Right lobe of liver (tissue), 4 donors: ENCODE measurements at regions not wholly inside any gene's neighbourhood (a gene's known extent, or its start where the extent isn't known, plus 50 kb on each side); places are given as distances from the start of the nearest gene placed in this dataset.

Experiments used
- POLR2A ChIP-seq: fragments of 450-650 bp; IDR thresholded peaks from one replicate; pipeline ENCODE4 v1.6.1; 2017; ENCODE audit warnings: antibody characterized with exemption, mild to moderate bottlenecking
- TF ChIP-seq, protein P1 (sequence below), 4 donors: fragments of 200-600 bp in 3 of 4; fragments of 450-650 bp in 1 of 4; IDR thresholded peaks; one replicate each; pipeline versions ENCODE4 v1.5.1 to v1.8.0; 2016 to 2022; ENCODE audit warnings: antibody characterized with exemption in 4 of 4, mild to moderate bottlenecking in 2 of 4
- donor health status: DM: no; HTN: no; CAD: no.
- donor health status: DM: no; HTN: no; CAD: no.
- donor health status: DM: no; HTN: yes; CAD: no.

DNA sequence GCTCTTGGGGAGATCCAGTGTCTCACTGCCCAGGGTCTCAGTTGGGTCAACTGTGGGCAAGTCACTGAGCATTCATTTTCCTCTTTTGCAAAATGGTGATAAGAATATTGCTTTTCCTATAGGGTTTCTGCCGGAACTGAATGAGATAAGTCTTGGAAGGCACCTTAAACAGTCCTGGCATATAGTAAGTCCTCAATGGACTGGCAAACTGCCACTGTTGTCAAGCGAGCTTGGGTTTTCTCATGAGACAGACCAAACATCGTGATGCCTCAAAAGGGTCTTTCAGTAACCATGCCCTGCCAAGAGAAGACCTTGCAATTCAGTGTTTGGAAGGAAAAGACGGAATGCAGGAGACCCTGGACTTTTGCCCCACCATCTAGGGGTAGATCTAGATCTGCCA lies 251.5 kb downstream of the WDR11 start:
- TF ChIP-seq, protein P1, sequence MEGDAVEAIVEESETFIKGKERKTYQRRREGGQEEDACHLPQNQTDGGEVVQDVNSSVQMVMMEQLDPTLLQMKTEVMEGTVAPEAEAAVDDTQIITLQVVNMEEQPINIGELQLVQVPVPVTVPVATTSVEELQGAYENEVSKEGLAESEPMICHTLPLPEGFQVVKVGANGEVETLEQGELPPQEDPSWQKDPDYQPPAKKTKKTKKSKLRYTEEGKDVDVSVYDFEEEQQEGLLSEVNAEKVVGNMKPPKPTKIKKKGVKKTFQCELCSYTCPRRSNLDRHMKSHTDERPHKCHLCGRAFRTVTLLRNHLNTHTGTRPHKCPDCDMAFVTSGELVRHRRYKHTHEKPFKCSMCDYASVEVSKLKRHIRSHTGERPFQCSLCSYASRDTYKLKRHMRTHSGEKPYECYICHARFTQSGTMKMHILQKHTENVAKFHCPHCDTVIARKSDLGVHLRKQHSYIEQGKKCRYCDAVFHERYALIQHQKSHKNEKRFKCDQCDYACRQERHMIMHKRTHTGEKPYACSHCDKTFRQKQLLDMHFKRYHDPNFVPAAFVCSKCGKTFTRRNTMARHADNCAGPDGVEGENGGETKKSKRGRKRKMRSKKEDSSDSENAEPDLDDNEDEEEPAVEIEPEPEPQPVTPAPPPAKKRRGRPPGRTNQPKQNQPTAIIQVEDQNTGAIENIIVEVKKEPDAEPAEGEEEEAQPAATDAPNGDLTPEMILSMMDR (IDR thresholded peaks at IDR 0.05): no peak
- TF ChIP-seq POLR2A: no peak
